ENCODE measurements at regions not wholly inside any gene's neighbourhood (a gene's known extent, or its start where the extent isn't known, plus 50 kb on each side); places are given as distances from the start of the nearest gene placed in this dataset.

GRCh38 chr14:85241022-85241855, 288.7 kb upstream of the FLRT2 start:
- no peak overlapping the region for H3K27ac ChIP-seq
- H3F3A ChIP-seq (ENCODE audit: insufficient read depth), result no peaks in the 10 kb centered on the region
- in situ Hi-C loops (cut with MboI), result no loop called here
- WGBS, 2 experiments (ENCODE audit: low coverage in 1 of 2, low lambda C conversion rate in 2 of 2, missing lambda C conversion rate in 2 of 2), result 77 to 84% methylated on average over 14 of the region's 14 CpGs
- peaks cover 8% of the 10 kb centered on the region; the same call in 1 of the 2 replicates for H3K4me1 ChIP-seq (ENCODE audit: insufficient read depth)
- no peak overlapping the region for H3K4me3 ChIP-seq
- DNase-seq, result no peak
- no peaks in the 10 kb centered on the region for H4K20me1 ChIP-seq (ENCODE audit: insufficient read depth)
- no peak overlapping the region for H2AFZ ChIP-seq
- H3K27me3 ChIP-seq (replicated peaks; ENCODE audit: insufficient read depth), result no peaks in the 10 kb centered on the region
- H3K4me2 ChIP-seq (ENCODE audit: unreplicated experiment), result no peak overlapping the region
- TF ChIP-seq EZH2 (IDR thresholded peaks at IDR 0.05; ENCODE audit: insufficient read depth, poor library complexity, severe bottlenecking) (no peak), EZH2phosphoT487 (IDR thresholded peaks at IDR 0.05; ENCODE audit: insufficient read depth, low read depth) (no peak)
- H3K79me2 ChIP-seq (ENCODE audit: insufficient read depth), result no peaks in the 10 kb centered on the region
- no peak overlapping the region for H3K9ac ChIP-seq
- H3K9me3 ChIP-seq (ENCODE audit: low read depth), result no peaks in the 10 kb centered on the region
- H3K9me2 ChIP-seq (ENCODE audit: insufficient read depth), result no peaks in the 10 kb centered on the region
- no peaks in the 10 kb centered on the region for H3K36me3 ChIP-seq (ENCODE audit: low read depth)

DNA sequence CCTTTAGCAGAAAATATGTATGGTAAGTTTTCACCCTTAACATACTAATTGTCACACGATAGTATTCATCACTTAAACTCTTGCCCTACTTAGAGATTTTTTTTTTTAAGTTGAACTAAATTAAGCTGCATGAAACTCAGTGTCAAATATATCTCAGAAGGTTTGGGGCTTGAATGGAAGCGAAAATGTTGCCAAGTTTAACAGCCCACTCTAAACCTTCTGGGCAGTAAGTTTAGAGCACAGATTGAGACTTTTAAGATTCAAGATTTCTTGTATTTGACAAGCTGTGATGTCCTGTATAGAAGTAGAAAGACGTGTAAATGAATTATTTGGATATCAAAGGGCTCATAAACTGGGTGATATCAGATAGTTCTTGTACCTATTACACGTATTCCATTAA, 287.3 kb upstream of the FLRT2 start:
- Histone ChIP-seq H3K9me3 (ENCODE audit: low read depth) (no peaks in the 10 kb centered on the region), H4K20me1 (ENCODE audit: insufficient read depth) (no peaks in the 10 kb centered on the region), H3K4me2 (ENCODE audit: unreplicated experiment) (no peak overlapping the region), H3F3A (ENCODE audit: insufficient read depth) (no peaks in the 10 kb centered on the region), H3K27me3 (replicated peaks; ENCODE audit: insufficient read depth) (no peaks in the 10 kb centered on the region), H3K4me3 (no peak overlapping the region), H3K27ac (no peak overlapping the region), H3K36me3 (ENCODE audit: low read depth) (no peaks in the 10 kb centered on the region), H3K79me2 (ENCODE audit: insufficient read depth) (no peaks in the 10 kb centered on the region), H3K9ac (no peak overlapping the region), H3K9me2 (ENCODE audit: insufficient read depth) (no peaks in the 10 kb centered on the region), H3K4me1 (ENCODE audit: insufficient read depth) (peaks cover 8% of the 10 kb centered on the region; the same call in 1 of the 2 replicates), H2AFZ (no peak overlapping the region)
- in situ Hi-C loops (cut with MboI), result no loop called here
- DNase-seq, result no peak
- TF ChIP-seq EZH2phosphoT487 (IDR thresholded peaks at IDR 0.05; ENCODE audit: insufficient read depth, low read depth) (no peak), EZH2 (IDR thresholded peaks at IDR 0.05; ENCODE audit: insufficient read depth, poor library complexity, severe bottlenecking) (no peak)
- WGBS, 2 experiments (ENCODE audit: low coverage in 1 of 2, low lambda C conversion rate in 2 of 2, missing lambda C conversion rate in 2 of 2), result 70 to 73% methylated on average over 4 of the region's 4 CpGs

DNA sequence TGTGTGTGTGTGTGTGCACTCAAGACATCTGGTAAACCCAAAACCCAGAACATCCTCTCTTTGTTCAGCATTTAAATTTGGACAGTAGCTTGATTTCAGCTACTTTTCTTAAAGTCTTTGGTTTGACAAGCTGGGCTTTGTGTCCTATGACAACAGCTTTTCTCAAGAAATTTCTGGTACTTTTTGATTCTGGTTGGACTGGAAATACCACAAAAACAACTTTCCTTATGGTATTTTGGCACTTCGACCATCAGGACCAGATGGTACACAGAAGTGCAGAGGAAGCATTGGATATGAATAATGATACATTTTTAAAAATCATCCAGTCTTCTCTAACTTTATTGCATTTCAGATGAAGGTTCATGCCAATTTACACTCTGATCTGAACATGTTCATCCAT, 286.6 kb upstream of the FLRT2 start:
- H3K9me2 ChIP-seq (ENCODE audit: insufficient read depth), result no peaks in the 10 kb centered on the region
- WGBS, 2 experiments (ENCODE audit: low coverage in 1 of 2, low lambda C conversion rate in 2 of 2, missing lambda C conversion rate in 2 of 2), result 64 to 73% methylated on average over 1 of the region's 1 CpG
- H3K79me2 ChIP-seq (ENCODE audit: insufficient read depth), result no peaks in the 10 kb centered on the region
- no peak overlapping the region for H3K27ac ChIP-seq
- H3F3A ChIP-seq (ENCODE audit: insufficient read depth), result no peaks in the 10 kb centered on the region
- H3K27me3 ChIP-seq (replicated peaks; ENCODE audit: insufficient read depth), result no peaks in the 10 kb centered on the region
- in situ Hi-C loops (cut with MboI), result no loop called here
- no peaks in the 10 kb centered on the region for H3K36me3 ChIP-seq (ENCODE audit: low read depth)
- no peaks in the 10 kb centered on the region for H4K20me1 ChIP-seq (ENCODE audit: insufficient read depth)
- H3K4me2 ChIP-seq (ENCODE audit: unreplicated experiment), result no peak overlapping the region
- TF ChIP-seq EZH2phosphoT487 (IDR thresholded peaks at IDR 0.05; ENCODE audit: insufficient read depth, low read depth) (no peak), EZH2 (IDR thresholded peaks at IDR 0.05; ENCODE audit: insufficient read depth, poor library complexity, severe bottlenecking) (no peak)
- no peak overlapping the region for H2AFZ ChIP-seq
- H3K4me3 ChIP-seq, result no peak overlapping the region
- no peak overlapping the region for H3K9ac ChIP-seq
- no peaks in the 10 kb centered on the region for H3K9me3 ChIP-seq (ENCODE audit: low read depth)
- H3K4me1 ChIP-seq (ENCODE audit: insufficient read depth), result peaks cover 8% of the 10 kb centered on the region; the same call in 1 of the 2 replicates
- DNase-seq, result no peak

DNA sequence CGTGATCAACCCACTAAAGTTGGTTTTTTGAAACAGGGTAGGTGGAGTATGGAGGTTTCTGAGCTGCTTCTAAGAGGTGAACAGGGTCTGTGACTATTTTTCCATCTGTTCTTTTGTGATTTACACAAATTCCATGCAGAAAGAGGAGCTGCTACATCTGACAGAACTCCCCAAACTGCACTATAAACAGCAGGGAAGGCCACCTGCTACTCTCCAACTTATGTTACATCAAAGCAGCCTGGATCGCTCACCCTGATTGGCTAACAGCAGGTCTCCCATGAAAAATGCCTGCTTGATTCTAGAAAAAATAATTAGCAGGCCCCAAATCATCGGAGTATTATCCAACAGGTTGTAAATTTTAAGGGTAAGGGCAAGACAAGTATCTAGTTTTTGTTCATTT, 282.9 kb upstream of the FLRT2 start:
- Histone ChIP-seq H3K27ac (no peak overlapping the region), H3K36me3 (ENCODE audit: low read depth) (no peaks in the 10 kb centered on the region), H4K20me1 (ENCODE audit: insufficient read depth) (no peaks in the 10 kb centered on the region), H2AFZ (no peak overlapping the region), H3K4me1 (ENCODE audit: insufficient read depth) (peaks cover 12% of the 10 kb centered on the region), H3K27me3 (replicated peaks; ENCODE audit: insufficient read depth) (no peaks in the 10 kb centered on the region), H3K4me2 (ENCODE audit: unreplicated experiment) (no peak overlapping the region), H3K4me3 (no peak overlapping the region), H3K79me2 (ENCODE audit: insufficient read depth) (no peaks in the 10 kb centered on the region), H3K9ac (no peak overlapping the region), H3F3A (ENCODE audit: insufficient read depth) (no peaks in the 10 kb centered on the region), H3K9me3 (ENCODE audit: low read depth) (no peaks in the 10 kb centered on the region), H3K9me2 (ENCODE audit: insufficient read depth) (no peaks in the 10 kb centered on the region)
- in situ Hi-C loops (cut with MboI), result no loop called here
- WGBS, 2 experiments (ENCODE audit: low coverage in 1 of 2, low lambda C conversion rate in 2 of 2, missing lambda C conversion rate in 2 of 2), result 88 to 99% methylated on average over 3 of the region's 3 CpGs
- DNase-seq, result no peak
- TF ChIP-seq EZH2 (IDR thresholded peaks at IDR 0.05; ENCODE audit: insufficient read depth, poor library complexity, severe bottlenecking), result no peak
- no peak for TF ChIP-seq EZH2phosphoT487 (IDR thresholded peaks at IDR 0.05; ENCODE audit: insufficient read depth, low read depth)
